K562 (cell line): ENCODE measurements at regions not wholly inside any gene's neighbourhood (a gene's known extent, or its start where the extent isn't known, plus 50 kb on each side); places are given as distances from the start of the nearest gene placed in this dataset.

Experiments
- ATAC-seq: fragments of 200-7000 bp; cut with Tn5 transposase; 3 replicates; pipeline ENCODE4 v1.9.1; 2020; ENCODE audit warnings: moderate library complexity
- BruUV-seq: library from RNA; stranded (reverse); fragments of 400-500 nt; replicated peaks from 2 replicates; lab custom pipeline; 2021; lab: Mats Ljungman, UMichigan
- CTCF ChIA-PET: fragments of 300-600 bp; formaldehyde crosslinking; extraction: SDS; loops from one replicate; lab custom pipeline; 2021; ENCODE audit warnings: low intra/inter-chr PET ratio; lab: Yijun Ruan, JAX
- POLR2A ChIA-PET: fragments of 300-600, 350-650 bp; sonication (Branson Sonifier 250); formaldehyde crosslinking; extraction: SDS; loops from one replicate; lab custom pipeline; 2021; ENCODE audit warnings: antibody characterized with exemption, inconsistent platforms; lab: Yijun Ruan, JAX
- DNase-seq, 4 experiments: peaks; one replicate each; pipeline versions ENCODE4 v3.0.0 to v3.0.0-alpha.2; 2011 to 2018; ENCODE audit warnings: low spot score in 3 of 4, mixed read lengths in 3 of 4; ENCODE audit errors: extremely low read depth in 1 of 4
- FAIRE-seq: peaks from 2 replicates; lab custom pipeline; 2011; peaks lifted over from hg19 to GRCh38; lab: Jason Lieb, UNC
- H2AFZ ChIP-seq: 2 replicates; pipeline ENCODE4 v1.6.0; 2011; ENCODE audit warnings: low read depth, low read length, control low read depth, inconsistent platforms
- H3K27ac ChIP-seq: fragments of 200-600 bp; 3 replicates; pipeline ENCODE4 v1.8.0; 2011; ENCODE audit warnings: low read depth, mild to moderate bottlenecking, control low read depth, inconsistent platforms, low read length, moderate library complexity, mixed read lengths; ENCODE audit errors: extremely low read depth
- H3K27me3 ChIP-seq, 2 experiments: fragments of 300-600 bp in 1 of 2; 2 replicates in 1 of 2; 3 replicates in 1 of 2; pipeline versions ENCODE4 v1.6.0 to v1.8.0; 2011; ENCODE audit warnings: inconsistent platforms in 2 of 2, low read length in 2 of 2, mild to moderate bottlenecking in 1 of 2, mixed read lengths in 1 of 2, moderate library complexity in 1 of 2; ENCODE audit not compliant: control insufficient read depth in 2 of 2, insufficient read depth in 2 of 2
- H3K36me3 ChIP-seq: fragments of 300-600 bp; 3 replicates; pipeline ENCODE4 v1.8.0; 2011; ENCODE audit warnings: mild to moderate bottlenecking, low read length, inconsistent platforms; ENCODE audit not compliant: control insufficient read depth, insufficient read depth
- H3K4me1 ChIP-seq, 2 experiments: fragments of 200-600 bp in 1 of 2; replicated peaks in 1 of 2; 2 replicates in 1 of 2; 3 replicates in 1 of 2; pipeline versions ENCODE4 v1.5.1 to v1.8.0; 2011; ENCODE audit warnings: inconsistent platforms in 2 of 2, low read length in 2 of 2, mild to moderate bottlenecking in 1 of 2, mixed read lengths in 1 of 2, moderate library complexity in 1 of 2; ENCODE audit not compliant: control insufficient read depth in 2 of 2, insufficient read depth in 2 of 2
- H3K4me2 ChIP-seq: 2 replicates; pipeline ENCODE4 v1.6.1; 2011; ENCODE audit warnings: low read length, control low read depth, inconsistent platforms, mixed read lengths; ENCODE audit not compliant: insufficient read depth
- H3K4me3 ChIP-seq: fragments of 200-600 bp; sonication (generic), shearing (Covaris generic); 2 replicates; pipeline ENCODE4 v1.5.1; 2016; ENCODE audit warnings: control low read depth, inconsistent platforms
- H3K79me2 ChIP-seq: fragments of 200-600 bp; 3 replicates; pipeline ENCODE4 v1.8.0; 2011; ENCODE audit warnings: low read length, inconsistent platforms; ENCODE audit not compliant: control insufficient read depth, insufficient read depth
- H3K9ac ChIP-seq, 2 experiments: 2 replicates each; pipeline versions ENCODE4 v1.6.0 to v1.6.1; 2011; ENCODE audit warnings: low read depth in 2 of 2, low read length in 2 of 2, control low read depth in 1 of 2, inconsistent platforms in 1 of 2, mild to moderate bottlenecking in 1 of 2, mixed read lengths in 1 of 2; ENCODE audit not compliant: insufficient read depth in 1 of 2
- H3K9me1 ChIP-seq: one replicate; pipeline ENCODE4 v1.6.0; 2011; ENCODE audit warnings: inconsistent platforms, mild to moderate bottlenecking, low read length, moderate library complexity; ENCODE audit not compliant: control insufficient read depth, insufficient read depth
- H3K9me3 ChIP-seq: replicated peaks from 2 replicates; pipeline ENCODE4 v1.5.1; 2011; ENCODE audit warnings: low read depth, low read length, inconsistent platforms; ENCODE audit not compliant: control insufficient read depth, insufficient read depth
- H4K20me1 ChIP-seq: replicated peaks from 2 replicates; pipeline ENCODE4 v1.6.1; 2011; ENCODE audit warnings: low read length, inconsistent platforms, mixed read lengths; ENCODE audit not compliant: control insufficient read depth, insufficient read depth
- BCL6 ChIP-seq: fragments of 250-450 bp; sonication (Bioruptor Pico); IDR thresholded peaks from 2 replicates; pipeline ENCODE4 v1.4.0; 2020
- BRD9 ChIP-seq: fragments of 450-650 bp; IDR thresholded peaks from 2 replicates; pipeline ENCODE4 v1.6.1; 2018; ENCODE audit warnings: low read depth; ENCODE audit not compliant: partially characterized antibody
- E2F5 ChIP-seq: sonication (generic); formaldehyde crosslinking; IDR thresholded peaks from 2 replicates; pipeline ENCODE4 v1.8.0; 2022; ENCODE audit warnings: mild to moderate bottlenecking, missing genetic modification reagents
- ELK3 ChIP-seq: fragments of 450-650 bp; formaldehyde crosslinking; IDR thresholded peaks from 2 replicates; pipeline ENCODE4 v1.4.0; 2020; ENCODE audit warnings: mild to moderate bottlenecking
- ETV6 ChIP-seq, 3 experiments: fragments of 150-350 bp in 1 of 3; sonication (generic) in 1 of 3; formaldehyde crosslinking in 1 of 3; IDR thresholded peaks; 2 replicates each; pipeline versions ENCODE4 v1.6.1 to v1.8.0; 2014 to 2022; ENCODE audit warnings: borderline replicate concordance in 2 of 3, low read depth in 2 of 3, antibody characterized with exemption in 1 of 3, low read length in 1 of 3, mild to moderate bottlenecking in 1 of 3, missing genetic modification reagents in 1 of 3
- HIVEP1 ChIP-seq: fragments of 250-450 bp; sonication (Bioruptor Pico); IDR thresholded peaks from 2 replicates; pipeline ENCODE4 v1.4.0; 2020; ENCODE audit warnings: mild to moderate bottlenecking
- JUN ChIP-seq, 2 experiments: sonication (generic) in 1 of 2; formaldehyde crosslinking in 1 of 2; IDR thresholded peaks; 2 replicates each; pipeline versions ENCODE4 v1.6.1 to v1.8.0; 2012 to 2022; ENCODE audit warnings: borderline replicate concordance in 2 of 2, mild to moderate bottlenecking in 2 of 2, improper control_type of control experiment in 1 of 2, low read depth in 1 of 2, low read length in 1 of 2, missing genetic modification reagents in 1 of 2
- LCOR ChIP-seq: sonication (generic); formaldehyde crosslinking; IDR thresholded peaks from 2 replicates; pipeline ENCODE4 v1.8.0; 2022; ENCODE audit warnings: mild to moderate bottlenecking, missing genetic modification reagents
- MEF2D ChIP-seq: conservative IDR thresholded peaks from 2 replicates; pipeline ENCODE4 v1.6.1; 2016; ENCODE audit warnings: low read depth, missing genetic modification characterization, missing compliant biosample characterization
- POLR3A ChIP-seq: IDR thresholded peaks from 2 replicates; pipeline ENCODE4 v1.6.1; 2011; ENCODE audit warnings: borderline replicate concordance, mild to moderate bottlenecking, moderate library complexity; ENCODE audit not compliant: insufficient read length, insufficient read depth; ENCODE audit errors: extremely low read depth
- PYGO2 ChIP-seq: fragments of 450-650 bp; IDR thresholded peaks from 2 replicates; pipeline ENCODE4 v1.6.1; 2016; ENCODE audit warnings: mild to moderate bottlenecking, missing genetic modification characterization, moderate library complexity, missing compliant biosample characterization
- THRAP3 ChIP-seq: fragments of 450-650 bp; IDR thresholded peaks from 2 replicates; pipeline ENCODE4 v1.6.1; 2016; ENCODE audit warnings: mild to moderate bottlenecking, inconsistent platforms, borderline replicate concordance
- TSC22D4 ChIP-seq: fragments of 450-650 bp; IDR thresholded peaks from 2 replicates; pipeline ENCODE4 v1.6.1; 2016; ENCODE audit warnings: missing genetic modification characterization, missing biosample characterization, control low read depth
- YBX1 ChIP-seq: fragments of 450-650 bp; IDR thresholded peaks from 2 replicates; pipeline ENCODE4 v1.7.1; 2016; ENCODE audit warnings: mild to moderate bottlenecking
- ZEB2 ChIP-seq: fragments of 450-650 bp; IDR thresholded peaks from 2 replicates; pipeline ENCODE4 v1.6.1; 2016
- ZNF445 ChIP-seq: fragments of 250-450 bp; sonication (Bioruptor Pico); IDR thresholded peaks from 2 replicates; pipeline ENCODE4 v1.4.0; 2020; ENCODE audit warnings: low read depth, mild to moderate bottlenecking, moderate library complexity
- ZNF551 ChIP-seq: fragments of 250-450 bp; sonication (Bioruptor Pico); IDR thresholded peaks from 2 replicates; pipeline ENCODE4 v1.5.0; 2021; ENCODE audit warnings: mild to moderate bottlenecking, moderate library complexity
- ZNF644 ChIP-seq: fragments of 200-800 bp; sonication (Bioruptor generic); IDR thresholded peaks from 2 replicates; pipeline ENCODE4 v1.6.1; 2016; ENCODE audit warnings: low read depth, missing genetic modification characterization, missing compliant biosample characterization
- ZSCAN32 ChIP-seq: fragments of 450-650 bp; formaldehyde crosslinking; IDR thresholded peaks from 2 replicates; pipeline ENCODE4 v1.4.0; 2020; ENCODE audit warnings: mild to moderate bottlenecking, moderate library complexity
- WGBS: fragments of 100-300 bp; shearing (Covaris generic); methylation state at CpG from one replicate; pipeline ENCODE4 v1.1.6; 2016; ENCODE audit warnings: low coverage, mixed read lengths; ENCODE audit not compliant: insufficient coverage; ENCODE audit errors: missing lambda C conversion rate; 5-methylcytosine and 5-hydroxymethylcytosine counted together
- in situ Hi-C: fragments of 300-500 bp; cut with MboI; formaldehyde crosslinking; loops from 4 replicates; pipeline ENCODE4 v1.15.0; 2018; ENCODE audit warnings: inconsistent platforms, mixed read lengths
- intact Hi-C: fragments of 100-400 bp; cut with micrococcal nuclease; formaldehyde crosslinking; loops from 2 replicates; pipeline ENCODE4 v1.14.2; 2022

- TF ChIP-seq ETV6 (IDR thresholded peaks at IDR 0.05; ENCODE audit: borderline replicate concordance in 1 of 2, low read depth in 2 of 2, low read length in 1 of 2) = no peak
- TF ChIP-seq ETV6 (CRISPR knock-in tag; IDR thresholded peaks at IDR 0.05; ENCODE audit: borderline replicate concordance) = no peak
- TF ChIP-seq ZNF644 (tag) = no peak
- no peak for TF ChIP-seq ELK3
- no peak for TF ChIP-seq LCOR (CRISPR knock-in tag)
- no peak for TF ChIP-seq E2F5
- no peak for TF ChIP-seq ZEB2
Observed at GRCh38 chr15:26311710-26312236, 448.6 kb upstream of the ATP10A start (continued).

- no peak for FAIRE-seq
- BruUV-seq = no TSS peak
- Histone ChIP-seq H3K4me1 (no peaks in the 10 kb centered on the region), H3K79me2 (no peaks in the 10 kb centered on the region), H3K4me2 (no peak overlapping the region), H3K27me3 (no peaks in the 10 kb centered on the region), H3K27ac (no peak overlapping the region), H3K4me3 (no peak overlapping the region), H3K9me3 (no peaks in the 10 kb centered on the region), H4K20me1 (no peaks in the 10 kb centered on the region), H3K36me3 (no peaks in the 10 kb centered on the region), H2AFZ (no peak overlapping the region)
- 1% methylated on average over 10 of the region's 10 CpGs for WGBS
- in situ Hi-C loops (no loop called here), intact Hi-C loops (no loop called here)
- POLR2A ChIA-PET = no interaction called here
- CTCF ChIA-PET = no interaction called here
- TF ChIP-seq ZNF445 (CRISPR knock-in tag) (no peak), BRD9 (no peak), PYGO2 (tag) (no peak), MEF2D (tag) (no peak), POLR3A (no peak), ZSCAN32 (no peak), JUN (IDR thresholded peaks at IDR 0.05; ENCODE audit: borderline replicate concordance, low read depth, low read length) (no peak), JUN (CRISPR knock-in tag; IDR thresholded peaks at IDR 0.05; ENCODE audit: borderline replicate concordance) (no peak), ZNF551 (no peak), BCL6 (CRISPR knock-in tag) (no peak), TSC22D4 (tag) (no peak), THRAP3 (no peak), YBX1 (no peak), HIVEP1 (no peak)
- TF ChIP-seq, all 486 proteins: peak for 0
- Histone ChIP-seq H3K9ac (no peak overlapping the region), H3K9me1 (no peaks in the 10 kb centered on the region)
- ATAC-seq (no peak), DNase-seq (no peak)
Observed at GRCh38 chr15:26298659-26299170, 435.6 kb upstream of the ATP10A start.
